GM12892 (cell line): ENCODE measurements at regions not wholly inside any gene's neighbourhood (a gene's known extent, or its start where the extent isn't known, plus 50 kb on each side); places are given as distances from the start of the nearest gene placed in this dataset.

Experiments used
- POLR2A ChIP-seq: IDR thresholded peaks from 2 replicates; pipeline ENCODE4 v1.6.1; 2011; ENCODE audit warnings: low read depth, low read length, control low read depth
- POLR2AphosphoS5 ChIP-seq: IDR thresholded peaks from 2 replicates; pipeline ENCODE4 v1.6.1; 2011; ENCODE audit warnings: low read depth, low read length, control low read depth
- TAF1 ChIP-seq: IDR thresholded peaks from 2 replicates; pipeline ENCODE4 v1.6.1; 2011; ENCODE audit warnings: low read depth, mild to moderate bottlenecking, control low read depth, low read length, borderline replicate concordance

DNA sequence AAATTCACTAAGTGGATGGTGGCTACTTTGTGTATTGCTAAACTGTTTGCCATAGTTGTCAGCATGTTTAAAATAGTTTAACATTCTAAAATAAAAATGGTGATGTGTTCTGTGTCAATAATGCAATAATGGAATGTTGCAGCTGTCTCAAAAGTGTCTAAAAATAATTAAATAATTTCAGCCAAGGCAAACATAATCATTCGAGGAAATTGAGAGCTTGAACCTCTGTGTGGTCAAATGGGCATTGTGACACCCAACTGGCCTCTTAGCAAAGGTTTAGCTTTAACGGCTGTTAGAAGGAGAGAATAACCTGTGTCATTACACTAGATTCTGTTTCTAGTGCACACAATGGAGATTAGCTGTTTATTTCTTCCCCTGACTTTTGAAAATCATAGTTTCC, 278.5 kb downstream of the TMEM167A start:
- TF ChIP-seq TAF1 = no peak
- TF ChIP-seq POLR2A = no peak
- no peak for TF ChIP-seq POLR2AphosphoS5
